ENCODE measurements at regions not wholly inside any gene's neighbourhood (a gene's known extent, or its start where the extent isn't known, plus 50 kb on each side); places are given as distances from the start of the nearest gene placed in this dataset.

- ChIA-PET CTCF (interaction anchor here (2.6 kb wide), 1 partner anchor 32 kb away, joined by 12 read pairs; no protein-coding TSS in a partner anchor), POLR2A (no interaction called here)
- DNase-seq, result no peak
- no peaks in the 10 kb centered on the region for H3K4me1 Mint-ChIP-seq (ENCODE audit: low read depth)
- no peak overlapping the region for H3K4me3 Mint-ChIP-seq
- H3K27me3 Mint-ChIP-seq (ENCODE audit: low read depth), result peaks cover 16% of the 10 kb centered on the region
- no peak for ATAC-seq
- no peaks in the 10 kb centered on the region for H3K36me3 Mint-ChIP-seq (ENCODE audit: low read depth)
- H3K27ac Mint-ChIP-seq, result no peak overlapping the region
- no peaks in the 10 kb centered on the region for H3K9me3 Mint-ChIP-seq (ENCODE audit: insufficient read depth)
Measured at GRCh38 chr5:66338828-66339227, 194.7 kb downstream of the SREK1 start.

GRCh38 chr5:66339896-66340295, 195.8 kb downstream of the SREK1 start:
- CTCF ChIA-PET, result no interaction called here
- no peak overlapping the region for H3K4me3 Mint-ChIP-seq
- POLR2A ChIA-PET, result no interaction called here

GRCh38 chr5:66340786-66341185, 196.7 kb downstream of the SREK1 start:
- H3K4me1 Mint-ChIP-seq (ENCODE audit: low read depth), result no peaks in the 10 kb centered on the region
- no peaks in the 10 kb centered on the region for H3K36me3 Mint-ChIP-seq (ENCODE audit: low read depth)
- ChIA-PET CTCF (no interaction called here), POLR2A (no interaction called here)
- no peak overlapping the region for H3K27ac Mint-ChIP-seq
- DNase-seq, result no peak
- H3K4me3 Mint-ChIP-seq, result no peak overlapping the region
- peaks cover 19% of the 10 kb centered on the region for H3K27me3 Mint-ChIP-seq (ENCODE audit: low read depth)
- no peak for ATAC-seq
- no peaks in the 10 kb centered on the region for H3K9me3 Mint-ChIP-seq (ENCODE audit: insufficient read depth)

More at GRCh38 chr5:66339896-66340295, 195.8 kb downstream of the SREK1 start:
- ATAC-seq, result no peak
- no peaks in the 10 kb centered on the region for H3K9me3 Mint-ChIP-seq (ENCODE audit: insufficient read depth)
- H3K27ac Mint-ChIP-seq, result no peak overlapping the region
- H3K36me3 Mint-ChIP-seq (ENCODE audit: low read depth), result no peaks in the 10 kb centered on the region
- no peaks in the 10 kb centered on the region for H3K4me1 Mint-ChIP-seq (ENCODE audit: low read depth)
- H3K27me3 Mint-ChIP-seq (ENCODE audit: low read depth), result peaks cover 18% of the 10 kb centered on the region
- DNase-seq, result no peak

DNA sequence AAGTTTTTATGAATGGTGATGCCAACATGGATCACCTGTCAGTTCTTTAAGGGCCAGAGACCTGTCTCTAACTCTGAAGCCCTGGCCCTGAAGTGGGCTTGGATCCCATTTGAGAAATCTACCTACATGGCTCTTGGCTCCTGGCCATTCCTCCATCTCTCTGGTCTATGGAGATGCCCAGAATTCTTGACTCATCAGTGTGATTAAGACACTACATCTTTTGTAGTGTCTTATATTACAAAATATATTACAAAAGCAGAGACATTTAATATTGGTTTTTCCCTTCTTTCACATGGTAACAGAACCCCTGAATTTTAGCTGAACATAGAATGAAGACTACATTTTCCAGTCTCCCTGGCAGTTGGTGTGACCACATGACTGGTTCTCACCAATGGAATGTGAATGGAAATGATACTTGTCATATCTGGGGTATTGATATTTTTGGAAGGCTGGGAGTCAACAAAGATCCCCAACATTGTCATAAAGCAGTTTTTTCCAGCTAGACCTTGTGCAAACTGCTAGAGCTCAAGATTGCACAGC, 198.3 kb downstream of the SREK1 start:
- Mint-ChIP-seq H3K36me3 (ENCODE audit: low read depth) (no peaks in the 10 kb centered on the region), H3K4me3 (no peak overlapping the region), H3K27me3 (ENCODE audit: low read depth) (peaks cover 17% of the 10 kb centered on the region), H3K27ac (no peak overlapping the region), H3K4me1 (ENCODE audit: low read depth) (no peaks in the 10 kb centered on the region), H3K9me3 (ENCODE audit: insufficient read depth) (no peaks in the 10 kb centered on the region)
- CTCF ChIA-PET, result no interaction called here
- POLR2A ChIA-PET, result no interaction called here
- DNase-seq, result no peak
- ATAC-seq, result no peak

DNA sequence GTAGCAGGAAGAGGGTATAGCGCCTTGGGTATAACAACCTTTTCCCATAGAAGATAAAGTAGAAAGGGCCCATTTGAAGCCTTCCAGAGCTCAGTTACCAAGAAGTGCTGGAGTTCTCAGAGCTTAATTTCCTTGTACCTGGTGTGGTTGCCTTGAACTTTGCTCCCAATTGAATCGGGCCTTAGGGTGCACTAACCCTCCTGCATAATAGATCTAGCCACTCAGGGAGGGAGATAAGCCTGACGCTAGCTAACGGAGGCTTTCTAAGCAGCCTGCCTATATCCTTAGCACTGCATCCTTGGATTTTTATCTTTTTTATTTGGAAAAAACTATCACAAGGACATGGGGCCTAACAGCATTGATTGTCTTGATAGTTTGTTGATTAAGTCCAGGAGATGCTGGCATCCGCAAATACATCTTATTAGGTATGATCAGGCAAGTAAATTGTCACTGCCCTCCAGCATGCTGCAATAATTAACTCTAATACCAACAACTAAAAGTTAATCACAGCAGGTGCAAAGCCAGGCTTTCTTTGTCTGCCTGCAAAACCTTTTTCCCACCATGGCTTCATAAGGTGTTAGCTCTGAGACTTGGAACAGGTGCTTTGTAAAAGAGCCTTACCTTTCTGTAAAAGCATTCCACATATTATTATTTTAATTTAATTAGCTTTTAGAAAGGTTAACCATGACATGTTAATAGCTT, 199.4 kb downstream of the SREK1 start:
- H3K9me3 Mint-ChIP-seq (ENCODE audit: insufficient read depth), result no peaks in the 10 kb centered on the region

DNA sequence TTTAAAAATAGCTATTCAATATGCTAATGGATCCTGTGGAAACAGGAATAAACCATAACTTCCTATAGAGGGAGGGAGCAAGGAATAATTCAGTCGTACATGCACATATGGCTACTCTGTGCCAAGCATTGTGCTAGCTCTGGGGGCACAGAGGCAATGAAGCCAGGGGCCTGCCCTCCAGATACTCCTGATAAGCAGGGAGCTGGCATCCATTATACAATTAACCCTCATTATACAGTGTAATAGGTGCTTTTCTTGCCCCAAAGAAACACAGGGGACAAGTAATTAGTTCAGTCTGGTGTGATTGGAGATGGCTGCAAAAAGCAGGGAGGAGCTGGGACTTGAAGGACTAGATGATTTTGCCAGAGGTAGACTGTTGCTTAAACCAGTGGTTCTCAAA, 200.4 kb downstream of the SREK1 start:
- Mint-ChIP-seq H3K4me3 (no peak overlapping the region), H3K27ac (no peak overlapping the region), H3K4me1 (ENCODE audit: low read depth) (no peaks in the 10 kb centered on the region), H3K9me3 (ENCODE audit: insufficient read depth) (no peaks in the 10 kb centered on the region), H3K27me3 (ENCODE audit: low read depth) (peaks cover 13% of the 10 kb centered on the region), H3K36me3 (ENCODE audit: low read depth) (no peaks in the 10 kb centered on the region)
- DNase-seq (no peak), ATAC-seq (no peak)
- ChIA-PET CTCF (interaction anchor here (1.8 to 2.4 kb wide), 2 partner anchors 36 to 38 kb away, joined by 4 to 12 read pairs; no protein-coding TSS in a partner anchor), POLR2A (no interaction called here)

More for the DNA sequence above, 199.4 kb downstream of the SREK1 start:
- ATAC-seq, result no peak
- Mint-ChIP-seq H3K27ac (no peak overlapping the region), H3K27me3 (ENCODE audit: low read depth) (peaks cover 20% of the 10 kb centered on the region), H3K4me3 (no peak overlapping the region), H3K4me1 (ENCODE audit: low read depth) (no peaks in the 10 kb centered on the region), H3K36me3 (ENCODE audit: low read depth) (no peaks in the 10 kb centered on the region)
- ChIA-PET CTCF (interaction anchor here (1.8 to 2.4 kb wide), 2 partner anchors 35 to 37 kb away, joined by 4 to 12 read pairs; no protein-coding TSS in a partner anchor), POLR2A (no interaction called here)
- DNase-seq, result no peak

- Mint-ChIP-seq H3K9me3 (ENCODE audit: insufficient read depth) (no peaks in the 10 kb centered on the region), H3K4me1 (ENCODE audit: low read depth) (no peaks in the 10 kb centered on the region), H3K4me3 (no peak overlapping the region), H3K27me3 (ENCODE audit: low read depth) (peaks cover 7% of the 10 kb centered on the region), H3K36me3 (ENCODE audit: low read depth) (no peaks in the 10 kb centered on the region), H3K27ac (no peak overlapping the region)
- ChIA-PET CTCF (interaction anchor here (1.8 to 2.4 kb wide), 2 partner anchors 37 to 39 kb away, joined by 4 to 12 read pairs; no protein-coding TSS in a partner anchor), POLR2A (no interaction called here)
- ATAC-seq, result no peak
- no peak for DNase-seq
Measured at GRCh38 chr5:66345281-66345680, 201.2 kb downstream of the SREK1 start.

GRCh38 chr5:66346869-66347268, 202.8 kb downstream of the SREK1 start:
- Mint-ChIP-seq H3K4me3 (no peak overlapping the region), H3K4me1 (ENCODE audit: low read depth) (no peaks in the 10 kb centered on the region), H3K27me3 (ENCODE audit: low read depth) (peaks cover 6% of the 10 kb centered on the region), H3K36me3 (ENCODE audit: low read depth) (no peaks in the 10 kb centered on the region), H3K9me3 (ENCODE audit: insufficient read depth) (no peaks in the 10 kb centered on the region), H3K27ac (no peak overlapping the region)
- DNase-seq, result no peak
- no peak for ATAC-seq
- CTCF ChIA-PET, result no interaction called here
- POLR2A ChIA-PET, result no interaction called here

- no peaks in the 10 kb centered on the region for H3K9me3 Mint-ChIP-seq (ENCODE audit: insufficient read depth)
- H3K27me3 Mint-ChIP-seq (ENCODE audit: low read depth), result peaks cover 6% of the 10 kb centered on the region
- no peak overlapping the region for H3K27ac Mint-ChIP-seq
- ATAC-seq (no peak), DNase-seq (no peak)
- no peaks in the 10 kb centered on the region for H3K4me1 Mint-ChIP-seq (ENCODE audit: low read depth)
- POLR2A ChIA-PET, result no interaction called here
- no peak overlapping the region for H3K4me3 Mint-ChIP-seq
- CTCF ChIA-PET, result interaction anchor here (0.7 kb wide), 1 partner anchor 39 kb away, joined by 3 read pairs; no protein-coding TSS in a partner anchor
- H3K36me3 Mint-ChIP-seq (ENCODE audit: low read depth), result no peaks in the 10 kb centered on the region
Measured at GRCh38 chr5:66348387-66349125, 204.5 kb downstream of the SREK1 start.

GRCh38 chr5:66351813-66352212, 207.7 kb downstream of the SREK1 start:
- ATAC-seq (no peak), DNase-seq (no peak)
- POLR2A ChIA-PET, result no interaction called here
- Mint-ChIP-seq H3K9me3 (ENCODE audit: insufficient read depth) (no peaks in the 10 kb centered on the region), H3K4me3 (no peak overlapping the region), H3K36me3 (ENCODE audit: low read depth) (no peaks in the 10 kb centered on the region), H3K4me1 (ENCODE audit: low read depth) (peaks cover 5% of the 10 kb centered on the region), H3K27ac (no peak overlapping the region), H3K27me3 (ENCODE audit: low read depth) (peaks cover 6% of the 10 kb centered on the region)
- CTCF ChIA-PET, result no interaction called here

- ChIA-PET CTCF (no interaction called here), POLR2A (no interaction called here)
- Mint-ChIP-seq H3K4me3 (no peak overlapping the region), H3K36me3 (ENCODE audit: low read depth) (no peaks in the 10 kb centered on the region), H3K27me3 (ENCODE audit: low read depth) (peaks cover 3% of the 10 kb centered on the region), H3K27ac (no peak overlapping the region), H3K4me1 (ENCODE audit: low read depth) (peaks cover 5% of the 10 kb centered on the region), H3K9me3 (ENCODE audit: insufficient read depth) (no peaks in the 10 kb centered on the region)
- ATAC-seq, result no peak
- DNase-seq, result no peak
Measured at GRCh38 chr5:66353186-66353585, 209.1 kb downstream of the SREK1 start.

- POLR2A ChIA-PET, result no interaction called here
- DNase-seq (no peak), ATAC-seq (no peak)
- CTCF ChIA-PET, result no interaction called here
- Mint-ChIP-seq H3K27me3 (ENCODE audit: low read depth) (peaks cover 3% of the 10 kb centered on the region), H3K4me3 (no peak overlapping the region), H3K36me3 (ENCODE audit: low read depth) (no peaks in the 10 kb centered on the region), H3K4me1 (ENCODE audit: low read depth) (peaks cover 5% of the 10 kb centered on the region), H3K9me3 (ENCODE audit: insufficient read depth) (no peaks in the 10 kb centered on the region), H3K27ac (no peak overlapping the region)
Measured at GRCh38 chr5:66354422-66354821, 210.3 kb downstream of the SREK1 start.
